RWPE1 (cell line): ENCODE measurements at regions not wholly inside any gene's neighbourhood (a gene's known extent, or its start where the extent isn't known, plus 50 kb on each side); places are given as distances from the start of the nearest gene placed in this dataset.

Experiments
- CTCF ChIA-PET: fragments of 350-600 bp; sonication (Branson Sonifier 250); formaldehyde crosslinking; extraction: SDS; loops from one replicate; lab custom pipeline; 2021; lab: Yijun Ruan, JAX
- POLR2A ChIA-PET: fragments of 400-600 bp; formaldehyde crosslinking; extraction: SDS; loops from one replicate; lab custom pipeline; 2020; ENCODE audit warnings: antibody characterized with exemption; ENCODE audit not compliant: low non-redundant PET; lab: Yijun Ruan, JAX
- DNase-seq: peaks from one replicate; pipeline ENCODE4 v3.0.0; 2012; ENCODE audit warnings: low spot score
- H3K27ac ChIP-seq: fragments of 450-650 bp; 2 replicates; pipeline ENCODE4 v1.5.1; 2017
- TF ChIP-seq, protein P1 (sequence below): fragments of 450-650 bp; conservative IDR thresholded peaks from 2 replicates; pipeline ENCODE4 v1.5.1; 2017; ENCODE audit warnings: low read depth, mild to moderate bottlenecking

DNA sequence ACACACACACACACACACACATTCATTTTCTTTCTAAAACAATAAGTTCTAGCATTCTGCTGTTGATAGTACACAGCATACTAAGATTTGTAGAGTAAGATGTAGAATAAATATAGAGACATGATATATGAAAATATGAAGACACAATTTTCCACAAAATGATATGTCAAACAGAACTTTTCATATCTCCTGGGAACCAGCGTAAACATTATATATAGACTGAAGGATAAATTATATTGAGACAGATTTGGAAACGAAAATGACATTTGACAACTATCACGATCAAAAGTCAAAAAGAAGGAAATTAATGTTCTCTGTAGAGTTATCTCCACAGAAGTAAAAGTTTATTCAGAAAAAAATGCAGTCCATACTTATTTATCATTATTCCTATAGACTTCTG lies 1605.7 kb upstream of the SLC10A2 start:
- TF ChIP-seq, protein P1, sequence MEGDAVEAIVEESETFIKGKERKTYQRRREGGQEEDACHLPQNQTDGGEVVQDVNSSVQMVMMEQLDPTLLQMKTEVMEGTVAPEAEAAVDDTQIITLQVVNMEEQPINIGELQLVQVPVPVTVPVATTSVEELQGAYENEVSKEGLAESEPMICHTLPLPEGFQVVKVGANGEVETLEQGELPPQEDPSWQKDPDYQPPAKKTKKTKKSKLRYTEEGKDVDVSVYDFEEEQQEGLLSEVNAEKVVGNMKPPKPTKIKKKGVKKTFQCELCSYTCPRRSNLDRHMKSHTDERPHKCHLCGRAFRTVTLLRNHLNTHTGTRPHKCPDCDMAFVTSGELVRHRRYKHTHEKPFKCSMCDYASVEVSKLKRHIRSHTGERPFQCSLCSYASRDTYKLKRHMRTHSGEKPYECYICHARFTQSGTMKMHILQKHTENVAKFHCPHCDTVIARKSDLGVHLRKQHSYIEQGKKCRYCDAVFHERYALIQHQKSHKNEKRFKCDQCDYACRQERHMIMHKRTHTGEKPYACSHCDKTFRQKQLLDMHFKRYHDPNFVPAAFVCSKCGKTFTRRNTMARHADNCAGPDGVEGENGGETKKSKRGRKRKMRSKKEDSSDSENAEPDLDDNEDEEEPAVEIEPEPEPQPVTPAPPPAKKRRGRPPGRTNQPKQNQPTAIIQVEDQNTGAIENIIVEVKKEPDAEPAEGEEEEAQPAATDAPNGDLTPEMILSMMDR, result no peak
- no peak for DNase-seq
- H3K27ac ChIP-seq, result no peak overlapping the region
- ChIA-PET POLR2A (no interaction called here), CTCF (no interaction called here)

DNA sequence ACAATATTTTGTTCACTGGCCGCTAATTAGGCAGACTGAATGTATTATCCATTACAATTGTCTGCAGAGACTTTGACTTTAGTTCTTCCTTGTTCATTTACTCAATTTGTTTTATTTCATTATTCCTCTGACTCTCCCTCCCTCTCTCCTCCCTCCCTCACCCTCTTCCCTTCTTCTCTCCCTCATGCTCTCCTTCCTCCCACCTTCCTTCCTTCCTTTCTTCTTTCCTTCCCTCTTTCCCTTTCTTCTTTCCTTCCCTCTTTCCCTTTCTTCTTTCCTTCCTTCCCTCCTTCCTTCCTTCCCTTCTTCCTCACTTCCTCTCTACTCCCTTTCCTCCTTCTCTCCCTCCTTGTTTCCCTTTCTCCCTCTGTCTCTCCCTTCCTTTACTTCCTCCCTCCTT lies 1591.0 kb upstream of the SLC10A2 start:
- ChIA-PET CTCF (no interaction called here), POLR2A (no interaction called here)
- no peak for DNase-seq
- TF ChIP-seq, protein P1, result no peak
- no peak overlapping the region for H3K27ac ChIP-seq

DNA sequence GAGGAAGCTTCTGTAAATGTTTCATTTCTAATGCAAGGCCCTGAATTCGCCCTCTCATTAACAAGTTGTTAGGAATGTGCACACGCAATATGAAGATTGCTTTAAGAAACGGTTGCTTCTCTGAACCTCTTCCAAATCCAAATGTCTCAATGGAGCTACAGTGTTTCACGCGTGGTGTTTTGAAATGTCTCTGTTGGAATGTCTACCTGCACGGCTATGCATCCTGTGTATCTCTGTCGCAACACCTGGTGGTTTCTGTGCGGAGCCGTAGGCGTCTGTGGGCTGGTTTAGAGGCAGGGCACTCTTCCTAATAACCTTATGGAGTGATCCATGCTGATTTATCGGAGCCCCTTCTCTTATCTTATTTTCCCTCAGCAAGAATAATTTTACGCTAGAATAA lies 1584.2 kb upstream of the SLC10A2 start:
- no peak overlapping the region for H3K27ac ChIP-seq
- CTCF ChIA-PET, result interaction anchor here (0.6 kb wide), 1 partner anchor 1173 kb away, joined by 4 read pairs; no protein-coding TSS in a partner anchor
- POLR2A ChIA-PET, result no interaction called here
- no peak for DNase-seq
- TF ChIP-seq, protein P1, result no peak

DNA sequence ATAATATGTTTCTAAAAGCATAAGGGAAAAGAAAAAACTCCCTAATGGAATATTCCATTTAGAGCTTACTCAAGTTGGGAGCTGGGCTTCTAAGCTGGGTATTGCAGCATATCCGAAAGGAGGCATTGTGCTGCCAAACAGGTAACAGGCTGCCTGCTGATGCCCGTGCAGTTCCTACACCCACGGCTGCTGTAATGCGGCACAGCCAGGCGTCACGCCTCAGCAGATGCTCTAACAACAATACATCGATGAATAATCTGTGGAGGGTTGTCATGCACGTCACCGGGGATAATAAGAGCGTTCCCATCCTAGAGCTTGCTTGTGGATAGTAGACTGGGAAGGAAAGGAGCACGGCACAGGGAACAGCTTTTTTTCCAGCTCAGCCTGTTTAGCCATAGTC lies 1582.1 kb upstream of the SLC10A2 start:
- TF ChIP-seq, protein P1, result no peak
- H3K27ac ChIP-seq, result no peak overlapping the region
- DNase-seq, result no peak
- POLR2A ChIA-PET, result no interaction called here
- CTCF ChIA-PET, result no interaction called here

DNA sequence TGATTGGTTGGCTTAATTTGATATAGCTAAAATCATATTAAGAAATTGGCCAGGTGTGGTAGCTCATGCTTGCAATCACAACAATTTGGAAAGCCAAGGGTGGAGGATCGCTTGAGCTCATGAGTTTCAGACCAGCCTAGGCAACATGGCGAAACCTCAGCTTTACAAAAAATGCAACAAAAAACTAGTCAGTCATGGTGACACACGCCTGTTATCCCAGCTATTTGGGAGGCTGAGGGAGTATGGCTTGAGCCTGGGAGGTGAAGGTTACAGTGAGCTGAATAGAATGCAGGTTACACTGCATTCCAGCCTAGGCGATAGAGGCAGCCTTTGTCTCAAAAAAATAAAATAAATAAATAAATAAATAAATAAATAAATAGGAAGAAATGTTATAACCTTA lies 1579.6 kb upstream of the SLC10A2 start:
- POLR2A ChIA-PET, result no interaction called here
- CTCF ChIA-PET, result no interaction called here

DNA sequence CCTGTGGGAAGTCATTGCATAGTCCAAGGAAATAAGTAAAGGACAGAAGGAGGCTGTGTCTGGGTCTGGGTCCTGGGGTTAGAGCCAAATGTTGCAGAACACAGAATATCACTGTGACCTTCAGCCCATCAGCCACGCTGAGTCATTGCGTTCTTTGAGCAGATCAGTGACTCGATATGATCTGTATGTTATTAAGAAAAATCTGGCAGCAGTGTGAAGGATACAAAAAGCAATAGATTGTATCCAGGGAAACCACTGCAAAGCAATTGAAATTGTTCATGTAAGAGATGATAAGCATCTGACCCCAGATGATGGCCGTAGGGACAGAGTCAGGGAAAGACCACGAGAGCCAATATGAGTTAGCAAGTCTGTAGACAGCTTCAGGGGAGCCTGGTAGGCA lies 1575.1 kb upstream of the SLC10A2 start:
- no peak overlapping the region for H3K27ac ChIP-seq
- DNase-seq, result no peak
- CTCF ChIA-PET, result no interaction called here
- POLR2A ChIA-PET, result no interaction called here
- TF ChIP-seq, protein P1, result no peak

More for the DNA sequence above, 1579.6 kb upstream of the SLC10A2 start:
- DNase-seq, result no peak
- TF ChIP-seq, protein P1, result no peak
- H3K27ac ChIP-seq, result no peak overlapping the region
